HG02970 (cell line): ENCODE measurements at regions not wholly inside any gene's neighbourhood (a gene's known extent, or its start where the extent isn't known, plus 50 kb on each side); places are given as distances from the start of the nearest gene placed in this dataset.

ENCODE experiments used
- ATAC-seq: cut with Tn5 transposase; IDR thresholded peaks from one replicate; pipeline ENCODE4 v1.9.1; 2021; ENCODE audit warnings: mild to moderate bottlenecking, moderate library complexity, moderate number of reproducible peaks; ENCODE audit not compliant: unreplicated experiment, low FRiP score

GRCh38 chr2:111626865-111627163, 257.2 kb downstream of the ANAPC1 start:
- ATAC-seq = no peak

GRCh38 chr2:111627256-111627655, 256.7 kb downstream of the ANAPC1 start:
- ATAC-seq = no peak

GRCh38 chr2:111628221-111628620, 255.8 kb downstream of the ANAPC1 start:
- no peak for ATAC-seq

- no peak for ATAC-seq
Observed at GRCh38 chr2:111629983-111630382, 254.0 kb downstream of the ANAPC1 start.

- no peak for ATAC-seq
Observed at GRCh38 chr2:111632661-111633060, 251.3 kb downstream of the ANAPC1 start.

GRCh38 chr2:111633189-111633588, 250.8 kb downstream of the ANAPC1 start:
- ATAC-seq = no peak

- ATAC-seq = no peak
Observed at GRCh38 chr2:111633643-111634042, 250.3 kb downstream of the ANAPC1 start.

- ATAC-seq = no peak
Observed at GRCh38 chr2:111634050-111634794, 249.8 kb downstream of the ANAPC1 start.

GRCh38 chr2:111634995-111635538, 248.9 kb downstream of the ANAPC1 start:
- ATAC-seq = no peak

- ATAC-seq = no peak
Observed at GRCh38 chr2:111636905-111637304, 247.1 kb downstream of the ANAPC1 start.

- ATAC-seq = no peak
Observed at GRCh38 chr2:111638274-111638877, 245.6 kb downstream of the ANAPC1 start.

GRCh38 chr2:111640480-111640879, 243.5 kb downstream of the ANAPC1 start:
- no peak for ATAC-seq

GRCh38 chr2:111642586-111643327, 241.2 kb downstream of the ANAPC1 start:
- no peak for ATAC-seq

- ATAC-seq = no peak
Observed at GRCh38 chr2:111643759-111644158, 240.2 kb downstream of the ANAPC1 start.

- ATAC-seq = no peak
Observed at GRCh38 chr2:111647359-111647758, 236.6 kb downstream of the ANAPC1 start.

- ATAC-seq = no peak
Observed at GRCh38 chr2:111652038-111652437, 232.0 kb downstream of the ANAPC1 start.

- no peak for ATAC-seq
Observed at GRCh38 chr2:111652681-111653080, 231.3 kb downstream of the ANAPC1 start.

GRCh38 chr2:111653103-111653624, 230.8 kb downstream of the ANAPC1 start:
- ATAC-seq = no peak

- no peak for ATAC-seq
Observed at GRCh38 chr2:111653913-111654312, 230.1 kb downstream of the ANAPC1 start.

- no peak for ATAC-seq
Observed at GRCh38 chr2:111654829-111655228, 229.2 kb downstream of the ANAPC1 start.

GRCh38 chr2:111656436-111656835, 227.6 kb downstream of the ANAPC1 start:
- no peak for ATAC-seq
